H1 (cell line): ENCODE measurements at regions not wholly inside any gene's neighbourhood (a gene's known extent, or its start where the extent isn't known, plus 50 kb on each side); places are given as distances from the start of the nearest gene placed in this dataset.

ENCODE experiments used
- CBX8 ChIP-seq: fragments of 300-800, 300-1000 bp; sonication (generic); IDR thresholded peaks from 2 replicates; pipeline ENCODE4 v1.7.1; 2016; ENCODE audit warnings: low read depth, low read length, borderline replicate concordance
- CEBPB ChIP-seq: IDR thresholded peaks from 2 replicates; pipeline ENCODE4 v1.6.1; 2012; ENCODE audit warnings: low read depth, low read length
- CTCF ChIP-seq, 3 experiments: IDR thresholded peaks; 1 replicate in 2 of 3; 2 replicates in 1 of 3; pipeline versions ENCODE4 v1.5.1 to v1.6.1; 2011; ENCODE audit warnings: low read length in 3 of 3, mild to moderate bottlenecking in 3 of 3, inconsistent platforms in 2 of 3, low read depth in 1 of 3, moderate library complexity in 1 of 3; ENCODE audit not compliant: insufficient read depth in 1 of 3; ENCODE audit errors: control extremely low read depth in 1 of 3

GRCh38 chr4:27181693-27182092 lies 321.1 kb downstream of the STIM2 start:
- no peak for TF ChIP-seq CTCF (IDR thresholded peaks at IDR 0.05; ENCODE audit: control extremely low read depth in 1 of 3, insufficient read depth in 1 of 3, low read depth in 1 of 3, low read length in 3 of 3)
- TF ChIP-seq CBX8 = no peak
- TF ChIP-seq CEBPB = no peak
